ENCODE measurements at regions not wholly inside any gene's neighbourhood (a gene's known extent, or its start where the extent isn't known, plus 50 kb on each side); places are given as distances from the start of the nearest gene placed in this dataset.

DNA sequence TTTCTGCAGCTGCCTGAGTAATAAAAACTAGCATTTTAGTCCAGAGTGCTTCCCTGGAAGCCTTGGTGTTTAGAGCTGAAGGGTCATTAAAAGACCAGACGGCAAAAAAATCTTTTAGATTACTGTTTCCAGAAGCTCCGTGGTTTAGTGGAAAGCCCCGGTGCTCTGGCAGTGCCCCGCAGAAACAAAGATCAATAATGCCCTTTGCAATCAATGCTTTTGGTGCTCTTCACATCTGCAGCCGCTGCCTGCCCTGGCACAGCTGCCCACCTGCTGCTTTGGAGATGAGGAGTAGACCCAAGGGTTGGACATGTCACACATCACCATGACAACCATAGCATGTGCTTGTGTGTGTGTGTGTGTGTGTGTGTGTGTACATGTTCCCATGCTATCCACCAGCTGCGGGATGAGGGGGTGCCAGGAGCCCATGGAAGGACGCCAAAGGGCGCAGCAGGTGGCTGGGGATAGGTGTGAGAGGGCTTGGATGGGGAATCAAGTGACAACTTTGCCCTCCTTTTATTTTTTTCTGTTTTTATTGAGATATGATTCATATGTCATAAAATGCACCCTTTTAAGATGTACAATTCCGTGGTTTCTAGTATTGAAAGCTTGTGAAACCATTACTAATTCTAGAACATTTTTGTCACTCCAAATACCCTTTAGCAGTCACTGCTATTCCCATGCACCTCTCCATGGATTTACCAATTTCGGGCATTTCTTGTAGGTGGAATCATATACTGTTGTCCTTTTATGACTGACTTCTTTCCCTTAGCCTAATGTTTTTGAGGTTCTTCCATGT is 75.7 kb upstream of the KLHL25 start:
- TF ChIP-seq, protein P1, sequence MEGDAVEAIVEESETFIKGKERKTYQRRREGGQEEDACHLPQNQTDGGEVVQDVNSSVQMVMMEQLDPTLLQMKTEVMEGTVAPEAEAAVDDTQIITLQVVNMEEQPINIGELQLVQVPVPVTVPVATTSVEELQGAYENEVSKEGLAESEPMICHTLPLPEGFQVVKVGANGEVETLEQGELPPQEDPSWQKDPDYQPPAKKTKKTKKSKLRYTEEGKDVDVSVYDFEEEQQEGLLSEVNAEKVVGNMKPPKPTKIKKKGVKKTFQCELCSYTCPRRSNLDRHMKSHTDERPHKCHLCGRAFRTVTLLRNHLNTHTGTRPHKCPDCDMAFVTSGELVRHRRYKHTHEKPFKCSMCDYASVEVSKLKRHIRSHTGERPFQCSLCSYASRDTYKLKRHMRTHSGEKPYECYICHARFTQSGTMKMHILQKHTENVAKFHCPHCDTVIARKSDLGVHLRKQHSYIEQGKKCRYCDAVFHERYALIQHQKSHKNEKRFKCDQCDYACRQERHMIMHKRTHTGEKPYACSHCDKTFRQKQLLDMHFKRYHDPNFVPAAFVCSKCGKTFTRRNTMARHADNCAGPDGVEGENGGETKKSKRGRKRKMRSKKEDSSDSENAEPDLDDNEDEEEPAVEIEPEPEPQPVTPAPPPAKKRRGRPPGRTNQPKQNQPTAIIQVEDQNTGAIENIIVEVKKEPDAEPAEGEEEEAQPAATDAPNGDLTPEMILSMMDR (IDR thresholded peaks at IDR 0.05; ENCODE audit: unreplicated experiment), result no peak
- Mint-ChIP-seq H3K4me1 (ENCODE audit: low read depth) (peaks cover 2% of the 10 kb centered on the region), H3K27me3 (peaks cover 2% of the 10 kb centered on the region), H3K36me3 (ENCODE audit: insufficient read depth) (no peaks in the 10 kb centered on the region), H3K9me3 (ENCODE audit: low read depth) (no peaks in the 10 kb centered on the region), H3K27ac (no peak overlapping the region), H3K4me3 (ENCODE audit: low read depth) (no peak overlapping the region)
- DNase-seq (ENCODE audit: low spot score, unreplicated experiment), result no peak

DNA sequence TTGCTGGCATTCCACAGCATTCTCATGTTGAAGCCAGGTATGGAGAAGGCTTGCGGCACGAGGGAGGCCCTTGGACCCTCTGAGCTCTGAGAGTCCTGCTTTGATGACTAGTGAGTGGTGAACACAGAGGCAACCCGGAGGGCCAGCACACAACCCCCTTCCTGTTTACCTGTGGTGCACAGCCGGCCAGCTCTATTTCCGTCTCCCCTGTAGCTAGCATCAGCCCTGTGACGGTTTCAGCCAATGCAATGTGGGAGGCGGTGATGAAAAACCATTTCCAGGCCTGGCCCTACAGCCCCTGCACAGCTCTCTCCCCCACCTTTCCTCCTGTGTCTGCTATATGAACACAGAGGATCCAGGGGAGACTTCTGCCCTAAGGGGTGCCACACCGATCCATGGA is 76.8 kb upstream of the KLHL25 start:
- Mint-ChIP-seq H3K36me3 (ENCODE audit: insufficient read depth) (no peaks in the 10 kb centered on the region), H3K27ac (no peak overlapping the region), H3K4me3 (ENCODE audit: low read depth) (no peak overlapping the region), H3K27me3 (peaks cover 10% of the 10 kb centered on the region), H3K4me1 (ENCODE audit: low read depth) (no peaks in the 10 kb centered on the region), H3K9me3 (ENCODE audit: low read depth) (no peaks in the 10 kb centered on the region)
- DNase-seq (ENCODE audit: low spot score, unreplicated experiment), result no peak
- TF ChIP-seq, protein P1 (IDR thresholded peaks at IDR 0.05; ENCODE audit: unreplicated experiment), result no peak

DNA sequence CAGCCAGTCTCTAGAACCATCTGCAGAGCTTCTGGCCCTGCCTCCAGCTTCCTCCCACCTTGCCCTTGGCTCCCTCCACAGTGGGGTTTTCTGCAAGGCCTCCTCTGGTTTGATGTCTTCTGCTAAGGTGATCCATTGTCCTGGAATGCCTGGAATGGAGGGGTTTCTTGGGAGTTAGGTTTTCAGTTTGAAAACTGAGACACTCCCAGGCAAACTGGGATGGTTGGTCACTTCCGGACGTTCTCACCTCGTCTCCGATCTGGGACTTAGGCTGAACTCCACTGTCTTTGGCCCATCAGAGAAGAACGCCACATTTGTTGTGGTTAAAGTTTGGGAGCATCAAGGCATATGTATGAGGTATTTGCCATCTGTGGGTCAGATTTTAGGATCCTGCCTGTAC is 77.4 kb upstream of the KLHL25 start:
- Mint-ChIP-seq H3K36me3 (ENCODE audit: insufficient read depth) (no peaks in the 10 kb centered on the region), H3K9me3 (ENCODE audit: low read depth) (no peaks in the 10 kb centered on the region), H3K4me1 (ENCODE audit: low read depth) (no peaks in the 10 kb centered on the region), H3K27me3 (peaks cover 10% of the 10 kb centered on the region), H3K27ac (no peak overlapping the region), H3K4me3 (ENCODE audit: low read depth) (no peak overlapping the region)
- TF ChIP-seq, protein P1 (IDR thresholded peaks at IDR 0.05; ENCODE audit: unreplicated experiment), result no peak
- DNase-seq (ENCODE audit: low spot score, unreplicated experiment), result no peak

DNA sequence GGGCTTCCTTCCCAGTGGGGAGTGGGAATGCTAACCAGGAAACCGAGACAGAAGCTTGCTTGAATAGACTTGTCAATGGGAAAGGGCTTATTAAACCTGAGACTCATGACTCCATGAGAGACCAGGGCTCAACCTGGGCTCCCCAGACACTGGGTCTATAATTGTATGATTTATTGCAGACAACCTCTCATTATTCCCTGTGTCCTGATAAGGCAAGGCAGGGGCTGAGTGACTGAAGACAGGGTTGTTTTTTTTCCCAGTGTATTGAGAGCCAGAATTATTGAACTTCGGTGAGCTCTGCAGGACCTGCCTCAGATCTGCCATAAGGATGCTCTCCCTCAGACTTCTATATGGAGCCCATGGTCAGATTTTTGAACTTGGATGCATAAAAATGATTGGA is 79.5 kb upstream of the KLHL25 start:
- H3K4me3 Mint-ChIP-seq (ENCODE audit: low read depth), result no peak overlapping the region
- H3K27ac Mint-ChIP-seq, result no peak overlapping the region
- TF ChIP-seq, protein P1 (IDR thresholded peaks at IDR 0.05; ENCODE audit: unreplicated experiment), result no peak
- no peaks in the 10 kb centered on the region for H3K9me3 Mint-ChIP-seq (ENCODE audit: low read depth)
- H3K4me1 Mint-ChIP-seq (ENCODE audit: low read depth), result no peaks in the 10 kb centered on the region
- no peaks in the 10 kb centered on the region for H3K36me3 Mint-ChIP-seq (ENCODE audit: insufficient read depth)
- no peak for DNase-seq (ENCODE audit: low spot score, unreplicated experiment)
- H3K27me3 Mint-ChIP-seq, result peaks cover 10% of the 10 kb centered on the region

DNA sequence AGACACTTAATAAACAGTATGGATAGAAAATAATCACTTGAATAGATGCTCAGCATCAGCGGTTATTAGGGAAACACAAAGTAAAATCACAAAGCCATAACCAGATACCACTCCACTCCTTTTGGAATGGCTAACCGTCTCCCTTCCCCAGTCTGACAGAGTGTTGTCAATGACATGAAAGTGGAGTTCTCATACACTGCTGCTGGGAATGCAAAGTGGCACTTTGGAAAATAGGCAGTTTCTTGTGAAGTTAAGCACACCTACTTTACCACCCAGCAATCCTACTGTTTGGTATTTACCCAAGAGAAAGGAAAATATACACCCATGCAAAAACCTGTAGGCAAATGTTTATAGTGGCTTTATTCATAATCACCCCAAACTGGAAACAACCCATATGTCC is 81.0 kb upstream of the KLHL25 start:
- H3K9me3 Mint-ChIP-seq (ENCODE audit: low read depth), result no peaks in the 10 kb centered on the region
- no peak overlapping the region for H3K27ac Mint-ChIP-seq
- no peaks in the 10 kb centered on the region for H3K36me3 Mint-ChIP-seq (ENCODE audit: insufficient read depth)
- peaks cover 17% of the 10 kb centered on the region for H3K27me3 Mint-ChIP-seq
- no peak overlapping the region for H3K4me3 Mint-ChIP-seq (ENCODE audit: low read depth)
- DNase-seq (ENCODE audit: low spot score, unreplicated experiment), result no peak
- TF ChIP-seq, protein P1 (IDR thresholded peaks at IDR 0.05; ENCODE audit: unreplicated experiment), result no peak
- H3K4me1 Mint-ChIP-seq (ENCODE audit: low read depth), result no peaks in the 10 kb centered on the region

Data from progenitor cell of endocrine pancreas (in vitro differentiated cells).